H1 (cell line): ENCODE measurements at regions not wholly inside any gene's neighbourhood (a gene's known extent, or its start where the extent isn't known, plus 50 kb on each side); places are given as distances from the start of the nearest gene placed in this dataset.

Experiments
- CTCF ChIA-PET: fragments of 300-600 bp; sonication (Branson Sonifier 250); formaldehyde crosslinking; loops from one replicate; lab custom pipeline; 2021; ENCODE audit not compliant: partially characterized antibody; lab: Charles Lee
- POLR2A ChIA-PET: fragments of 300-600 bp; sonication (Branson Sonifier 250); formaldehyde crosslinking; loops from one replicate; lab custom pipeline; 2021; ENCODE audit warnings: inconsistent platforms; ENCODE audit not compliant: partially characterized antibody; lab: Charles Lee
- DNase-seq, 2 experiments: peaks; one replicate each; pipeline versions ENCODE4 v3.0.0 to v3.0.0-alpha.2; 2010 to 2022; ENCODE audit warnings: low spot score in 2 of 2, low read depth in 1 of 2, mixed read lengths in 1 of 2
- FAIRE-seq: peaks from 2 replicates; lab custom pipeline; 2011; peaks lifted over from hg19 to GRCh38; lab: Jason Lieb, UNC
- H2AFZ ChIP-seq: 2 replicates; pipeline ENCODE4 v1.8.1; 2012; ENCODE audit warnings: low read length, inconsistent platforms
- H2AK5ac ChIP-seq: 2 replicates; pipeline ENCODE4 v1.6.1; 2013; ENCODE audit warnings: low read depth, low read length
- H2BK120ac ChIP-seq: replicated peaks from 2 replicates; pipeline ENCODE3; 2013; ENCODE audit warnings: low read depth, low read length, inconsistent platforms
- H2BK12ac ChIP-seq: 2 replicates; pipeline ENCODE4 v1.6.1; 2013; ENCODE audit warnings: low read depth, low read length
- H2BK15ac ChIP-seq: 2 replicates; pipeline ENCODE4 v1.6.1; 2013; ENCODE audit warnings: low read length
- H2BK20ac ChIP-seq: 2 replicates; pipeline ENCODE4 v1.6.1; 2013; ENCODE audit warnings: low read length
- H2BK5ac ChIP-seq: 2 replicates; pipeline ENCODE4 v1.6.1; 2013; ENCODE audit warnings: low read depth, low read length
- H3K14ac ChIP-seq: 2 replicates; pipeline ENCODE4 v1.6.1; 2013; ENCODE audit warnings: inconsistent platforms; ENCODE audit not compliant: insufficient read length
- H3K18ac ChIP-seq: 2 replicates; pipeline ENCODE4 v1.6.1; 2013; ENCODE audit warnings: low read length; ENCODE audit errors: extremely low read depth
- H3K23ac ChIP-seq: 2 replicates; pipeline ENCODE4 v1.6.1; 2013; ENCODE audit warnings: inconsistent platforms; ENCODE audit not compliant: insufficient read length
- H3K23me2 ChIP-seq: 2 replicates; pipeline ENCODE4 v1.6.1; 2013; ENCODE audit warnings: low read depth, low read length
- H3K27ac ChIP-seq: 2 replicates; pipeline ENCODE4 v1.6.1; 2011; ENCODE audit warnings: low read depth, low read length, inconsistent platforms
- H3K27me3 ChIP-seq, 4 experiments: replicated peaks in 1 of 4; 1 replicate in 1 of 4; 2 replicates in 3 of 4; pipeline versions ENCODE4 v1.6.1 to v1.8.1; 2011 to 2013; ENCODE audit warnings: low read length in 3 of 4, mild to moderate bottlenecking in 3 of 4, inconsistent platforms in 2 of 4, mixed read lengths in 2 of 4, moderate library complexity in 1 of 4; ENCODE audit not compliant: control insufficient read depth in 3 of 4, insufficient read depth in 3 of 4; ENCODE audit errors: extremely low read depth in 1 of 4
- H3K36me3 ChIP-seq, 4 experiments: 2 replicates each; pipeline versions ENCODE4 v1.6.1 to v1.8.1; 2011 to 2013; ENCODE audit warnings: mild to moderate bottlenecking in 4 of 4, low read length in 3 of 4, moderate library complexity in 2 of 4, control low read depth in 1 of 4, inconsistent platforms in 1 of 4; ENCODE audit not compliant: insufficient read depth in 4 of 4, control insufficient read depth in 2 of 4
- H3K4ac ChIP-seq: replicated peaks from 2 replicates; pipeline ENCODE3; 2013; ENCODE audit warnings: low read length, low read depth, mixed read lengths, inconsistent platforms; ENCODE audit not compliant: insufficient read length
- H3K4me1 ChIP-seq, 4 experiments: replicated peaks in 1 of 4; 1 replicate in 1 of 4; 2 replicates in 3 of 4; pipeline versions ENCODE4 v1.6.1 to v1.8.1; 2011 to 2013; ENCODE audit warnings: low read length in 3 of 4, inconsistent platforms in 2 of 4, mixed read lengths in 1 of 4; ENCODE audit not compliant: insufficient read depth in 4 of 4, control insufficient read depth in 3 of 4
- H3K4me2 ChIP-seq, 2 experiments: 2 replicates each; pipeline versions ENCODE4 v1.6.1 to v1.8.1; 2011 to 2013; ENCODE audit warnings: low read depth in 2 of 2, low read length in 2 of 2, control low read depth in 1 of 2, inconsistent platforms in 1 of 2, mild to moderate bottlenecking in 1 of 2; ENCODE audit not compliant: insufficient read depth in 1 of 2
- H3K4me3 ChIP-seq, 4 experiments: fragments of 200-600, 300-600 bp in 1 of 4; sonication (generic), shearing (Covaris generic), sonication (Bioruptor Twin) in 1 of 4; 2 replicates each; pipeline versions ENCODE4 v1.5.1 to v1.8.1; 2011 to 2016; ENCODE audit warnings: low read length in 4 of 4, low read depth in 3 of 4, control low read depth in 2 of 4, inconsistent platforms in 2 of 4, mild to moderate bottlenecking in 2 of 4, mixed read lengths in 1 of 4, moderate library complexity in 1 of 4; ENCODE audit not compliant: insufficient read depth in 2 of 4; ENCODE audit errors: extremely low read depth in 1 of 4
- H3K56ac ChIP-seq: replicated peaks from 2 replicates; pipeline ENCODE3; 2013; ENCODE audit warnings: low read depth, mild to moderate bottlenecking, mixed read lengths, low read length, inconsistent platforms; ENCODE audit not compliant: insufficient read length
- H3K79me1 ChIP-seq: 2 replicates; pipeline ENCODE4 v1.6.1; 2013; ENCODE audit warnings: low read depth, low read length, control low read depth
- H3K79me2 ChIP-seq, 2 experiments: 2 replicates each; pipeline versions ENCODE4 v1.6.1 to v1.8.1; 2012 to 2013; ENCODE audit warnings: low read length in 2 of 2, mild to moderate bottlenecking in 2 of 2, inconsistent platforms in 1 of 2; ENCODE audit not compliant: insufficient read depth in 2 of 2, control insufficient read depth in 1 of 2
- H3K9ac ChIP-seq, 4 experiments: replicated peaks in 1 of 4; 1 replicate in 1 of 4; 2 replicates in 3 of 4; pipeline versions ENCODE4 v1.6.1 to v1.8.1; 2011 to 2013; ENCODE audit warnings: low read depth in 3 of 4, low read length in 3 of 4, control low read depth in 2 of 4, mild to moderate bottlenecking in 2 of 4, moderate library complexity in 2 of 4, inconsistent platforms in 1 of 4; ENCODE audit errors: extremely low read depth in 1 of 4
- H3K9me3 ChIP-seq, 2 experiments: 2 replicates each; pipeline versions ENCODE4 v1.6.1 to v1.8.1; 2012 to 2013; ENCODE audit warnings: mild to moderate bottlenecking in 2 of 2, moderate library complexity in 2 of 2, control low read depth in 1 of 2, inconsistent platforms in 1 of 2, low read depth in 1 of 2, low read length in 1 of 2, mixed read lengths in 1 of 2; ENCODE audit not compliant: insufficient read depth in 2 of 2
- H4K20me1 ChIP-seq, 2 experiments: replicated peaks in 1 of 2; 2 replicates each; pipeline versions ENCODE3 to v1.8.1; 2011 to 2013; ENCODE audit warnings: inconsistent platforms in 2 of 2, low read length in 2 of 2, mild to moderate bottlenecking in 1 of 2; ENCODE audit not compliant: insufficient read depth in 2 of 2, control insufficient read depth in 1 of 2
- H4K5ac ChIP-seq: 2 replicates; pipeline ENCODE4 v1.6.1; 2013; ENCODE audit warnings: low read length, low read depth, mixed read lengths, inconsistent platforms; ENCODE audit not compliant: insufficient read length
- H4K8ac ChIP-seq: 2 replicates; pipeline ENCODE4 v1.8.0; 2013; ENCODE audit warnings: mild to moderate bottlenecking, moderate library complexity, low read length, inconsistent platforms; ENCODE audit not compliant: insufficient read depth; ENCODE audit errors: extremely low read depth
- H4K91ac ChIP-seq: replicated peaks from 2 replicates; pipeline ENCODE3; 2013; ENCODE audit warnings: low read length, mixed read lengths, inconsistent platforms; ENCODE audit not compliant: insufficient read length
- CBX5 ChIP-seq: fragments of 300-800, 300-1000 bp; sonication (generic); IDR thresholded peaks from 2 replicates; pipeline ENCODE4 v1.7.1; 2016; ENCODE audit warnings: antibody characterized with exemption, low read length, low read depth
- CEBPB ChIP-seq: IDR thresholded peaks from 2 replicates; pipeline ENCODE4 v1.6.1; 2012; ENCODE audit warnings: low read depth, low read length
- CREB1 ChIP-seq: IDR thresholded peaks from 2 replicates; pipeline ENCODE4 v1.6.1; 2012; ENCODE audit warnings: inconsistent platforms
- EZH2 ChIP-seq: fragments of 200-600 bp; sonication (generic); IDR thresholded peaks from 2 replicates; pipeline ENCODE4 v1.7.1; 2012; ENCODE audit warnings: low read depth, mild to moderate bottlenecking, moderate library complexity, low read length, inconsistent platforms; ENCODE audit not compliant: severe bottlenecking
- JUND ChIP-seq: IDR thresholded peaks from 2 replicates; pipeline ENCODE4 v1.6.1; 2011; ENCODE audit warnings: mild to moderate bottlenecking, improper control_type of control experiment, low read length
- KDM1A ChIP-seq: fragments of 200-600, 300-600 bp; sonication (generic); IDR thresholded peaks from 2 replicates; pipeline ENCODE4 v1.7.1; 2016; ENCODE audit warnings: mild to moderate bottlenecking, low read length, borderline replicate concordance
- KDM4A ChIP-seq: IDR thresholded peaks from one replicate; pipeline ENCODE4 v1.7.1; 2012; ENCODE audit warnings: low read depth, mild to moderate bottlenecking, moderate library complexity, low read length, inconsistent platforms; ENCODE audit not compliant: severe bottlenecking
- POLR2AphosphoS5 ChIP-seq: IDR thresholded peaks from 2 replicates; pipeline ENCODE4 v1.6.1; 2011; ENCODE audit warnings: low read depth, low read length
- RXRA ChIP-seq: IDR thresholded peaks from 2 replicates; pipeline ENCODE4 v1.6.1; 2011; ENCODE audit warnings: low read depth, mild to moderate bottlenecking, low read length, moderate library complexity; ENCODE audit not compliant: insufficient read depth
- TCF12 ChIP-seq: IDR thresholded peaks from 2 replicates; pipeline ENCODE4 v1.6.1; 2011; ENCODE audit warnings: low read depth, mild to moderate bottlenecking, low read length
- WGBS, 2 experiments: shearing (Covaris generic) in 1 of 2; methylation state at CpG; one replicate each; pipeline versions ENCODE4 v1.1.6 to v1.1.7; 2013 to 2015; ENCODE audit warnings: low lambda C conversion rate in 2 of 2, mixed read lengths in 2 of 2, inconsistent platforms in 1 of 2, low coverage in 1 of 2, missing lambda C conversion rate in 1 of 2; ENCODE audit not compliant: insufficient replicate concordance in 2 of 2, insufficient coverage in 1 of 2, insufficient read length in 1 of 2; ENCODE audit errors: extremely low coverage in 1 of 2, missing lambda C conversion rate in 1 of 2; 5-methylcytosine and 5-hydroxymethylcytosine counted together
- TF ChIP-seq, protein P1 (sequence below): IDR thresholded peaks from 2 replicates; pipeline ENCODE4 v1.6.1; 2011; ENCODE audit warnings: low read length, improper control_type of control experiment
- TF ChIP-seq, protein P2 (sequence below), 3 experiments: IDR thresholded peaks; 1 replicate in 2 of 3; 2 replicates in 1 of 3; pipeline versions ENCODE4 v1.5.1 to v1.6.1; 2011; ENCODE audit warnings: low read length in 3 of 3, mild to moderate bottlenecking in 3 of 3, inconsistent platforms in 2 of 3, low read depth in 1 of 3, moderate library complexity in 1 of 3; ENCODE audit not compliant: insufficient read depth in 1 of 3; ENCODE audit errors: control extremely low read depth in 1 of 3

DNA sequence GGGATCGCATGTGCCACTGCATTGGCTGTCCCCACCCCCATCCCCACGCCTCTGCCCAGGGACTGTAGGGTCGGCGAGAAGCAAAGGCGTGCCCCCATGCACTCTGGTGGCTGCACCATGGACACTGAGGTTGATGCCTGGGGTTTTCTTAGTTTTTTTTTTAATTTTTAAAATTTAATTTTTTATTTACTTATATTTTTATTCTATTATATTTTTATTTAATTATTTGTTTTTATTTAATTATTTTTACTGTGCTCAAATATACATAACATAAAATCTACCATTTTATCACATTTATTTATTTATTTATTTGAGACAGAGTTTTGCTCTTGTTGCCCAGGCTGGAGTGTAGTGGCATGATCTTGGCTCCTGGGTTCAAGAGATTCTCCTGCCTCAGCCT, 57.4 kb downstream of the SOCS3 start:
- H3K9me3 ChIP-seq: peaks cover 0 to 8% of the 10 kb centered on the region in 2 experiments; a peak in 1 of 4 replicates
- no peak overlapping the region for H4K91ac ChIP-seq
- H3K14ac ChIP-seq: no peak overlapping the region
- H3K23me2 ChIP-seq: no peaks in the 10 kb centered on the region
- no peaks in the 10 kb centered on the region for H3K79me2 ChIP-seq
- ChIA-PET POLR2A (interaction anchor here (0.6 kb wide), 1 partner anchor 32 kb away, joined by 3 read pairs; no protein-coding TSS in a partner anchor), CTCF (interaction anchor here (1.0 to 2.4 kb wide), 4 partner anchors 9 to 148 kb away, joined by 3 to 8 read pairs (median 5); no protein-coding TSS in a partner anchor)
- H2BK20ac ChIP-seq: no peak overlapping the region
- H3K4ac ChIP-seq: no peak overlapping the region
- no peak overlapping the region for H2BK120ac ChIP-seq
- no peaks in the 10 kb centered on the region for H3K27me3 ChIP-seq
- H2BK12ac ChIP-seq: no peak overlapping the region
- H2BK15ac ChIP-seq: no peak overlapping the region
- no peak overlapping the region for H4K5ac ChIP-seq
- no peak overlapping the region for H2BK5ac ChIP-seq
- H3K23ac ChIP-seq: no peak overlapping the region
- H4K20me1 ChIP-seq: no peaks in the 10 kb centered on the region
- H4K8ac ChIP-seq: no peak overlapping the region
- FAIRE-seq (no peak), DNase-seq (no peak)
- H2AFZ ChIP-seq: no peak overlapping the region
- H3K4me1 ChIP-seq: no peaks in the 10 kb centered on the region
- H3K36me3 ChIP-seq: no peaks in the 10 kb centered on the region
- WGBS, 2 experiments: 90% methylated on average over 5 of the region's 5 CpGs; no CpG with 5 or more reads in 1 of the 2 experiments
- no peak overlapping the region for H3K27ac ChIP-seq
- H3K4me3 ChIP-seq: no peak overlapping the region
- H2AK5ac ChIP-seq: no peak overlapping the region
- H3K79me1 ChIP-seq: no peaks in the 10 kb centered on the region
- H3K56ac ChIP-seq: no peak overlapping the region
- H3K18ac ChIP-seq: no peak overlapping the region
- no peak overlapping the region for H3K9ac ChIP-seq
- H3K4me2 ChIP-seq: no peak overlapping the region
- TF ChIP-seq CEBPB (no peak), KDM1A (no peak), RXRA (no peak), TCF12 (no peak), KDM4A (no peak), POLR2AphosphoS5 (no peak), CREB1 (no peak), CBX5 (no peak), EZH2 (no peak), JUND (no peak)
- TF ChIP-seq, protein P1, sequence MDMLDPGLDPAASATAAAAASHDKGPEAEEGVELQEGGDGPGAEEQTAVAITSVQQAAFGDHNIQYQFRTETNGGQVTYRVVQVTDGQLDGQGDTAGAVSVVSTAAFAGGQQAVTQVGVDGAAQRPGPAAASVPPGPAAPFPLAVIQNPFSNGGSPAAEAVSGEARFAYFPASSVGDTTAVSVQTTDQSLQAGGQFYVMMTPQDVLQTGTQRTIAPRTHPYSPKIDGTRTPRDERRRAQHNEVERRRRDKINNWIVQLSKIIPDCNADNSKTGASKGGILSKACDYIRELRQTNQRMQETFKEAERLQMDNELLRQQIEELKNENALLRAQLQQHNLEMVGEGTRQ: no peak
- TF ChIP-seq, protein P2, sequence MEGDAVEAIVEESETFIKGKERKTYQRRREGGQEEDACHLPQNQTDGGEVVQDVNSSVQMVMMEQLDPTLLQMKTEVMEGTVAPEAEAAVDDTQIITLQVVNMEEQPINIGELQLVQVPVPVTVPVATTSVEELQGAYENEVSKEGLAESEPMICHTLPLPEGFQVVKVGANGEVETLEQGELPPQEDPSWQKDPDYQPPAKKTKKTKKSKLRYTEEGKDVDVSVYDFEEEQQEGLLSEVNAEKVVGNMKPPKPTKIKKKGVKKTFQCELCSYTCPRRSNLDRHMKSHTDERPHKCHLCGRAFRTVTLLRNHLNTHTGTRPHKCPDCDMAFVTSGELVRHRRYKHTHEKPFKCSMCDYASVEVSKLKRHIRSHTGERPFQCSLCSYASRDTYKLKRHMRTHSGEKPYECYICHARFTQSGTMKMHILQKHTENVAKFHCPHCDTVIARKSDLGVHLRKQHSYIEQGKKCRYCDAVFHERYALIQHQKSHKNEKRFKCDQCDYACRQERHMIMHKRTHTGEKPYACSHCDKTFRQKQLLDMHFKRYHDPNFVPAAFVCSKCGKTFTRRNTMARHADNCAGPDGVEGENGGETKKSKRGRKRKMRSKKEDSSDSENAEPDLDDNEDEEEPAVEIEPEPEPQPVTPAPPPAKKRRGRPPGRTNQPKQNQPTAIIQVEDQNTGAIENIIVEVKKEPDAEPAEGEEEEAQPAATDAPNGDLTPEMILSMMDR (IDR thresholded peaks at IDR 0.05; ENCODE audit: control extremely low read depth in 1 of 3, insufficient read depth in 1 of 3, low read depth in 1 of 3, low read length in 3 of 3): no peak
